Type B pancreatic cell (in vitro differentiated cells): ENCODE measurements at regions not wholly inside any gene's neighbourhood (a gene's known extent, or its start where the extent isn't known, plus 50 kb on each side); places are given as distances from the start of the nearest gene placed in this dataset.

Experiments used
- DNase-seq: peaks from one replicate; pipeline ENCODE4 v3.0.0; 2021; ENCODE audit warnings: mixed read lengths; ENCODE audit not compliant: unreplicated experiment; ENCODE audit errors: extremely low spot score
- H3K27ac Mint-ChIP-seq: 2 replicates; pipeline ENCODE4 v1.8.0; 2021; ENCODE audit warnings: mild to moderate bottlenecking, mixed read lengths
- H3K27me3 Mint-ChIP-seq: 2 replicates; pipeline ENCODE4 v1.8.0; 2021; ENCODE audit warnings: mixed read lengths
- H3K36me3 Mint-ChIP-seq: 2 replicates; pipeline ENCODE4 v1.8.0; 2021; ENCODE audit warnings: mixed read lengths
- H3K4me1 Mint-ChIP-seq: one replicate; pipeline ENCODE4 v1.8.0; 2021; ENCODE audit warnings: mixed read lengths; ENCODE audit not compliant: unreplicated experiment
- H3K4me3 Mint-ChIP-seq: 2 replicates; pipeline ENCODE4 v1.8.0; 2021; ENCODE audit warnings: mild to moderate bottlenecking, mixed read lengths
- H3K9me3 Mint-ChIP-seq: 2 replicates; pipeline ENCODE4 v1.8.0; 2021; ENCODE audit warnings: mixed read lengths
- CTCF ChIP-seq: fragments of 200-600 bp; sonication (generic); conservative IDR thresholded peaks from 2 replicates; pipeline ENCODE4 v1.5.0; 2021; ENCODE audit warnings: antibody characterized with exemption, mild to moderate bottlenecking

- TF ChIP-seq CTCF: no peak
- no peak overlapping the region for H3K4me3 Mint-ChIP-seq
- peaks cover 18% of the 10 kb centered on the region for H3K4me1 Mint-ChIP-seq
- peaks cover 14% of the 10 kb centered on the region for H3K27me3 Mint-ChIP-seq
- no peaks in the 10 kb centered on the region for H3K36me3 Mint-ChIP-seq
- no peaks in the 10 kb centered on the region for H3K9me3 Mint-ChIP-seq
- H3K27ac Mint-ChIP-seq: no peak overlapping the region
- DNase-seq: peak; percentile 65
These were observed 128.1 kb upstream of the UNC5B start for GRCh38 chr10:71084061-71084817.

GRCh38 chr10:71084818-71085126 lies 127.6 kb upstream of the UNC5B start:
- peaks cover 11% of the 10 kb centered on the region for H3K27me3 Mint-ChIP-seq
- H3K4me1 Mint-ChIP-seq: peaks cover 18% of the 10 kb centered on the region
- H3K36me3 Mint-ChIP-seq: no peaks in the 10 kb centered on the region
- TF ChIP-seq CTCF: no peak
- H3K27ac Mint-ChIP-seq: no peak overlapping the region
- no peak overlapping the region for H3K4me3 Mint-ChIP-seq
- no peaks in the 10 kb centered on the region for H3K9me3 Mint-ChIP-seq
- DNase-seq: peak; percentile 55

- H3K9me3 Mint-ChIP-seq: no peaks in the 10 kb centered on the region
- no peak for TF ChIP-seq CTCF
- peak; percentile 60 for DNase-seq
- peaks cover 18% of the 10 kb centered on the region for H3K27me3 Mint-ChIP-seq
- peaks cover 18% of the 10 kb centered on the region for H3K4me1 Mint-ChIP-seq
- H3K36me3 Mint-ChIP-seq: no peaks in the 10 kb centered on the region
- no peak overlapping the region for H3K4me3 Mint-ChIP-seq
- H3K27ac Mint-ChIP-seq: no peak overlapping the region
These were observed 126.5 kb upstream of the UNC5B start for GRCh38 chr10:71085689-71086438.

GRCh38 chr10:71086439-71087080 lies 125.8 kb upstream of the UNC5B start:
- peak; percentile 34 for DNase-seq
- Mint-ChIP-seq H3K36me3 (no peaks in the 10 kb centered on the region), H3K4me1 (peaks cover 18% of the 10 kb centered on the region), H3K27ac (no peak overlapping the region), H3K9me3 (no peaks in the 10 kb centered on the region), H3K4me3 (no peak overlapping the region), H3K27me3 (peaks cover 20% of the 10 kb centered on the region)
- no peak for TF ChIP-seq CTCF

GRCh38 chr10:71087622-71088021 lies 124.7 kb upstream of the UNC5B start:
- H3K9me3 Mint-ChIP-seq: no peaks in the 10 kb centered on the region
- H3K4me3 Mint-ChIP-seq: no peak overlapping the region
- peaks cover 19% of the 10 kb centered on the region for H3K27me3 Mint-ChIP-seq
- no peak for TF ChIP-seq CTCF
- no peak overlapping the region for H3K27ac Mint-ChIP-seq
- peak; percentile 51 for DNase-seq
- H3K4me1 Mint-ChIP-seq: peaks cover 17% of the 10 kb centered on the region
- H3K36me3 Mint-ChIP-seq: no peaks in the 10 kb centered on the region
